Stimulated activated naive CD8-positive, alpha-beta T cell treated with anti-CD3 and anti-CD28 coated beads, Interleukin-15, Interleukin-2, amounts not matched to agents 100 ng/mL and 50 ng/mL, for 24 hours (primary cell): ENCODE measurements at regions not wholly inside any gene's neighbourhood (a gene's known extent, or its start where the extent isn't known, plus 50 kb on each side); places are given as distances from the start of the nearest gene placed in this dataset.

Experiments used
- H3K27ac Mint-ChIP-seq: one replicate; pipeline ENCODE4 v1.8.0; 2021; ENCODE audit warnings: mild to moderate bottlenecking, mixed read lengths
- H3K27me3 Mint-ChIP-seq: one replicate; pipeline ENCODE4 v1.8.0; 2021; ENCODE audit warnings: mixed read lengths
- H3K36me3 Mint-ChIP-seq: one replicate; pipeline ENCODE4 v1.8.0; 2021; ENCODE audit warnings: low read depth, mixed read lengths
- H3K4me1 Mint-ChIP-seq: one replicate; pipeline ENCODE4 v1.8.0; 2021; ENCODE audit warnings: low read depth, mixed read lengths
- H3K4me3 Mint-ChIP-seq: one replicate; pipeline ENCODE4 v1.8.0; 2021; ENCODE audit warnings: mild to moderate bottlenecking, mixed read lengths
- H3K9me3 Mint-ChIP-seq: one replicate; pipeline ENCODE4 v1.8.0; 2021; ENCODE audit warnings: mixed read lengths

- Mint-ChIP-seq H3K4me1 (peaks cover 10% of the 10 kb centered on the region), H3K27me3 (no peaks in the 10 kb centered on the region), H3K4me3 (no peak overlapping the region), H3K9me3 (no peaks in the 10 kb centered on the region), H3K36me3 (peaks cover 23% of the 10 kb centered on the region), H3K27ac (no peak overlapping the region)
These were observed 139.0 kb upstream of the SPRY1 start for GRCh38 chr4:123257591-123257990.

GRCh38 chr4:123259676-123260646 lies 136.6 kb upstream of the SPRY1 start:
- Mint-ChIP-seq H3K36me3 (peaks cover 32% of the 10 kb centered on the region), H3K4me1 (peaks cover 10% of the 10 kb centered on the region), H3K9me3 (no peaks in the 10 kb centered on the region), H3K4me3 (no peak overlapping the region), H3K27ac (no peak overlapping the region), H3K27me3 (no peaks in the 10 kb centered on the region)

- Mint-ChIP-seq H3K4me3 (no peak overlapping the region), H3K27me3 (no peaks in the 10 kb centered on the region), H3K9me3 (no peaks in the 10 kb centered on the region), H3K27ac (no peak overlapping the region), H3K36me3 (peaks cover 32% of the 10 kb centered on the region), H3K4me1 (peaks cover 10% of the 10 kb centered on the region)
These were observed 135.9 kb upstream of the SPRY1 start for GRCh38 chr4:123260653-123261052.

GRCh38 chr4:123262080-123262479 lies 134.5 kb upstream of the SPRY1 start:
- Mint-ChIP-seq H3K36me3 (peaks cover 25% of the 10 kb centered on the region), H3K4me1 (peaks cover 10% of the 10 kb centered on the region), H3K27me3 (no peaks in the 10 kb centered on the region), H3K4me3 (no peak overlapping the region), H3K9me3 (no peaks in the 10 kb centered on the region), H3K27ac (no peak overlapping the region)

- H3K9me3 Mint-ChIP-seq = no peaks in the 10 kb centered on the region
- H3K27me3 Mint-ChIP-seq = no peaks in the 10 kb centered on the region
- H3K36me3 Mint-ChIP-seq = peaks cover 25% of the 10 kb centered on the region
- no peak overlapping the region for H3K27ac Mint-ChIP-seq
- no peaks in the 10 kb centered on the region for H3K4me1 Mint-ChIP-seq
- H3K4me3 Mint-ChIP-seq = no peak overlapping the region
These were observed 131.2 kb upstream of the SPRY1 start for GRCh38 chr4:123265443-123265842.

DNA sequence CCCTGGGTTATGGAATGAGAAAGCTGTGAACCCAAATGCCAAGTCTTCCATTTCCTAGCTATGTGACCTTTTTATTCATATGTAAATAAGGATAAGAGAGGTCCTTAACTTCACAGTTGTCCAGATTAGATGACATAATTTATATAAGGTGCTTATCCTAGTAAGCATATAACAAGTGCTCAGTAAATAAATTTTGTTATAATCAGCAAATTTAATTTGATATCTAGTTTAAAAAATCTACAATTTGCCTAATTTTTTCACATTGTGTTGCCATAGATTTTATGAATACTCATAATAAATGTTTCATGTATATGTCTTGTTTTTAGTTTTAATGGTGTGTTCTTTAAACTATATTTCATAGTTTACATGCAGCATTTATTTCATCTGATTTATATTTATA lies 130.4 kb upstream of the SPRY1 start:
- no peaks in the 10 kb centered on the region for H3K27me3 Mint-ChIP-seq

DNA sequence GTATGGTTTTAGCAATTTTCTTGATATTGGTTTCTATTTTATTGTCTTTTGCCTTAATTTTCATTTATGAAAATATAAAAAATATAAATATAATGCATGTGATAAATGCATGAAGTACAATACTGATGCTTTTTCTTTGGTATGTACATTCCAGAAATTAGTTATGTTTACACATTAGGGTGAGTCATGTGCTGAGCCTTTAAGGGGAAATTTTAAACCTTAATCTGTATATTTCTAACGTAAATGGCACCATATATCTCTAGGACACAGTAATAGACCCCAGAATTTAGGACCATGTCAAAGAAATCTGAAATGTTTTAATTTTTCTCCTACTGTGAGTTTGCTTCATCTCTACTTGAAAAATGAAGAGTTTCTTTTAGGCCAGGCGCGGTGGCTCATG lies 117.8 kb upstream of the SPRY1 start:
- no peak overlapping the region for H3K4me3 Mint-ChIP-seq
- no peak overlapping the region for H3K27ac Mint-ChIP-seq
- peaks cover 29% of the 10 kb centered on the region for H3K36me3 Mint-ChIP-seq
- no peaks in the 10 kb centered on the region for H3K4me1 Mint-ChIP-seq
- H3K27me3 Mint-ChIP-seq = no peaks in the 10 kb centered on the region
- H3K9me3 Mint-ChIP-seq = peaks cover 13% of the 10 kb centered on the region

More for the DNA sequence above, 130.4 kb upstream of the SPRY1 start:
- no peaks in the 10 kb centered on the region for H3K4me1 Mint-ChIP-seq
- no peaks in the 10 kb centered on the region for H3K9me3 Mint-ChIP-seq
- no peak overlapping the region for H3K27ac Mint-ChIP-seq
- H3K4me3 Mint-ChIP-seq = no peak overlapping the region
- peaks cover 22% of the 10 kb centered on the region for H3K36me3 Mint-ChIP-seq

GRCh38 chr4:123283371-123283895 lies 113.2 kb upstream of the SPRY1 start:
- Mint-ChIP-seq H3K4me3 (no peak overlapping the region), H3K9me3 (peaks cover 20% of the 10 kb centered on the region), H3K27me3 (no peaks in the 10 kb centered on the region), H3K4me1 (no peaks in the 10 kb centered on the region), H3K36me3 (peaks cover 32% of the 10 kb centered on the region), H3K27ac (no peak overlapping the region)

GRCh38 chr4:123284168-123284567 lies 112.4 kb upstream of the SPRY1 start:
- Mint-ChIP-seq H3K4me1 (no peaks in the 10 kb centered on the region), H3K27me3 (no peaks in the 10 kb centered on the region), H3K36me3 (peaks cover 36% of the 10 kb centered on the region), H3K9me3 (peaks cover 22% of the 10 kb centered on the region), H3K27ac (no peak overlapping the region), H3K4me3 (no peak overlapping the region)

- Mint-ChIP-seq H3K36me3 (peaks cover 64% of the 10 kb centered on the region), H3K27ac (no peak overlapping the region), H3K9me3 (peaks cover 42% of the 10 kb centered on the region), H3K27me3 (no peaks in the 10 kb centered on the region), H3K4me3 (no peak overlapping the region), H3K4me1 (no peaks in the 10 kb centered on the region)
These were observed 109.6 kb upstream of the SPRY1 start for GRCh38 chr4:123286903-123287466.

DNA sequence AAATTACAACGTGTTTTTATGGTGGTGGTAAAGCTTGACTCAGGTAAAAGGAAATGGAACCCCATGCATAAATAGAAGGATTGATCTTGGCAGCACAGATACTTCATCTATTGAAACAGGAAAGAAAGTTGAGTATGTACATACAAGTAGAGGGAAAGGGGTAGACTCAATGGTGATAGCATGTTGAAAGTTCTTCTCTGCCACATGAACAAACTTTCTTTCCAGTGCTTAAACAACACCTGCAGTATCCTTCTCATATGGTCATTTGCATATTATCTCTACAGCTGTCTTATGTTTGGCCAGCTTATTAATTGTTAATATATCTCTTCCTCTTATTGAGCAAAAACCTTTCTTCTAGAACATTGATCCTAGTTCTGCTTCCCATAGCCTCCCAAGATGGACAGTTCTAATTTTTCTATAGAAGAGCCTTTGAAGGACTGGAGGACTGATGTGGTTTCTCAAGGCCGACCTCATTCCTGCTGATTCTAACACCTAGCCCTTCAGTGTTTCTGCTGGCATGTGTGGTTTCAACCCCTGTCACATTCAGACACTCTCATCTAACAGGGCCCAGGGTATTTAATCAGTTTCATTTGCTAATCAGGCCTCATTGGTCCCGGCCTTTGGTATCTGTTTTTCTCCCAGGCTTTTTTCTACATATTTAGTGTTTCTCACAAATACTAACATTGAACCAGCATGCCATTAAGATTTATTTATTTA lies 108.1 kb upstream of the SPRY1 start:
- H3K9me3 Mint-ChIP-seq = peaks cover 45% of the 10 kb centered on the region
- H3K27ac Mint-ChIP-seq = no peak overlapping the region
- H3K27me3 Mint-ChIP-seq = no peaks in the 10 kb centered on the region
- no peak overlapping the region for H3K4me3 Mint-ChIP-seq
- no peaks in the 10 kb centered on the region for H3K4me1 Mint-ChIP-seq
- H3K36me3 Mint-ChIP-seq = peaks cover 69% of the 10 kb centered on the region

GRCh38 chr4:123291329-123291728 lies 105.3 kb upstream of the SPRY1 start:
- H3K9me3 Mint-ChIP-seq = peaks cover 38% of the 10 kb centered on the region
- H3K4me1 Mint-ChIP-seq = no peaks in the 10 kb centered on the region
- H3K36me3 Mint-ChIP-seq = peaks cover 70% of the 10 kb centered on the region
- H3K27me3 Mint-ChIP-seq = no peaks in the 10 kb centered on the region
- H3K4me3 Mint-ChIP-seq = no peak overlapping the region
- no peak overlapping the region for H3K27ac Mint-ChIP-seq

DNA sequence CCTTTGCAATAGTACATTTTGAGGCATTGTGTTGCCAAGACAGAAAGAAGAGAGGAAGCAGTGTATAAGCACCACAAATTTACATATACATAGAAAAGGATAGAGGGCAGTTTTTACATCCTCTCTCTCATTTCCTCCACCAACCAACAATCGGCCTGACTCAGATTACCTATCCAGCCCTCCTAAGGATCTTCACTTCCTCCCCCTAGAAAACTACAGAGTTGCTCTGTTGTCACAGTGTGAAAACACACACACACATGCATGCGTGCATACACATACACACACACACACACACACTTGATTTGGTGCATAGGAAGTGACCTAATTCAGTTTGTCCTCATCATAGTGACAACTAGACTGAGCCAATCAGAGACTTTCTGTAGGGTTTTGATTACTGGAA lies 98.8 kb upstream of the SPRY1 start:
- no peaks in the 10 kb centered on the region for H3K9me3 Mint-ChIP-seq
- no peak overlapping the region for H3K4me3 Mint-ChIP-seq

GRCh38 chr4:123298261-123298660 lies 98.3 kb upstream of the SPRY1 start:
- Mint-ChIP-seq H3K36me3 (peaks cover 31% of the 10 kb centered on the region), H3K27ac (no peak overlapping the region), H3K4me3 (no peak overlapping the region), H3K4me1 (peaks cover 18% of the 10 kb centered on the region), H3K9me3 (no peaks in the 10 kb centered on the region), H3K27me3 (no peaks in the 10 kb centered on the region)

More for the DNA sequence above, 98.8 kb upstream of the SPRY1 start:
- peaks cover 18% of the 10 kb centered on the region for H3K4me1 Mint-ChIP-seq
- no peak overlapping the region for H3K27ac Mint-ChIP-seq
- H3K36me3 Mint-ChIP-seq = peaks cover 32% of the 10 kb centered on the region
- H3K27me3 Mint-ChIP-seq = no peaks in the 10 kb centered on the region

DNA sequence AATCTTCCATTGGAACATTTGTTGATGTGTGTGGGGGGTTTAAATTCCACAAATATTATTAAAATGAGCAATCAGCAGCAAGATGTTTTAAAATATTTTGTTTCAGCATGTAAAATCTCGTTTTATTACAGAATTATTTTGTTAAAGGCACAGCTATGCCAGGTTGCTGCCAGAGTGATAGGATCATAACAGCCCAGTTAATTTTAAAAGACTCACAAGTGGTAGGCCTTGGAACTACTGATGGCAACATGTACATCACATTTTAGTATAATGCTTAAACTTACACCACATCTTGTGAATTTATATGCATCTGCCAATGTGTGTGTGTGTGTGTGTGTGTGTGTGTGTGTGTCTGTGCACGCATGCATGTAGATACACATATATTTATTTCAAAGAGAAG lies 97.8 kb upstream of the SPRY1 start:
- peaks cover 18% of the 10 kb centered on the region for H3K4me1 Mint-ChIP-seq
- no peaks in the 10 kb centered on the region for H3K9me3 Mint-ChIP-seq
- H3K36me3 Mint-ChIP-seq = peaks cover 25% of the 10 kb centered on the region
- no peak overlapping the region for H3K4me3 Mint-ChIP-seq
- H3K27me3 Mint-ChIP-seq = no peaks in the 10 kb centered on the region
- no peak overlapping the region for H3K27ac Mint-ChIP-seq
